HepG2 (cell line): ENCODE measurements at regions not wholly inside any gene's neighbourhood (a gene's known extent, or its start where the extent isn't known, plus 50 kb on each side); places are given as distances from the start of the nearest gene placed in this dataset.
A peak's percentile ranks its signal among the peaks of the same experiment; 100 is the strongest.

Experiments
- ATAC-seq: fragments of 200-7000 bp; cut with Tn5 transposase; 3 replicates; pipeline ENCODE4 v1.9.1; 2020; ENCODE audit warnings: mild to moderate bottlenecking, moderate library complexity
- BruUV-seq: library from RNA; stranded (reverse); fragments of 400-500 nt; replicated peaks from 2 replicates; lab custom pipeline; 2021; lab: Mats Ljungman, UMichigan
- CTCF ChIA-PET: fragments of 300-600 bp; formaldehyde crosslinking; extraction: SDS; loops from one replicate; lab custom pipeline; 2021; ENCODE audit warnings: low total read pairs, inconsistent platforms, low intra/inter-chr PET ratio; lab: Yijun Ruan, JAX
- POLR2A ChIA-PET: fragments of 350-600 bp; sonication (Branson Sonifier 250); formaldehyde crosslinking; loops from one replicate; lab custom pipeline; 2020; ENCODE audit warnings: antibody characterized with exemption, inconsistent platforms; lab: Yijun Ruan, JAX
- DNase-seq: peaks from one replicate; pipeline ENCODE4 v3.0.0-alpha.2; 2015; ENCODE audit warnings: low spot score
- FAIRE-seq: peaks from 3 replicates; lab custom pipeline; 2011; peaks lifted over from hg19 to GRCh38; lab: Jason Lieb, UNC
- H2AFZ ChIP-seq: one replicate; pipeline ENCODE4 v1.6.1; 2011; ENCODE audit warnings: low read length, inconsistent platforms
- H3K27ac ChIP-seq: fragments of 300-600 bp; 3 replicates; pipeline ENCODE4 v1.8.0; 2011; ENCODE audit warnings: mixed run types, mild to moderate bottlenecking, mixed read lengths, low read length, inconsistent platforms; ENCODE audit not compliant: insufficient read depth; ENCODE audit errors: extremely low read length
- H3K27me3 ChIP-seq, 2 experiments: fragments of 200-600 bp in 1 of 2; 2 replicates in 1 of 2; 3 replicates in 1 of 2; pipeline versions ENCODE4 v1.6.0 to v1.8.0; 2011; ENCODE audit warnings: low read length in 2 of 2, mild to moderate bottlenecking in 2 of 2, moderate library complexity in 2 of 2, inconsistent platforms in 1 of 2; ENCODE audit not compliant: insufficient read depth in 2 of 2, control insufficient read depth in 1 of 2
- H3K36me3 ChIP-seq, 2 experiments: fragments of 200-600 bp in 1 of 2; replicated peaks in 1 of 2; 2 replicates in 1 of 2; 3 replicates in 1 of 2; pipeline versions ENCODE4 v1.5.1 to v1.8.0; 2011; ENCODE audit warnings: low read length in 2 of 2, inconsistent platforms in 1 of 2; ENCODE audit not compliant: insufficient read depth in 2 of 2, control insufficient read depth in 1 of 2
- H3K4me1 ChIP-seq: 2 replicates; pipeline ENCODE4 v1.5.1; 2012; ENCODE audit warnings: low read length, inconsistent platforms; ENCODE audit not compliant: insufficient read depth
- H3K4me2 ChIP-seq: 2 replicates; pipeline ENCODE4 v1.6.0; 2011; ENCODE audit warnings: low read depth, low read length, inconsistent platforms
- H3K4me3 ChIP-seq, 3 experiments: fragments of 200-600 bp in 1 of 3; sonication (generic), shearing (Covaris generic) in 1 of 3; replicated peaks in 1 of 3; 2 replicates each; pipeline ENCODE4 v1.5.1; 2011 to 2016; ENCODE audit warnings: low read length in 3 of 3, inconsistent platforms in 2 of 3, low read depth in 2 of 3, mild to moderate bottlenecking in 2 of 3, control low read depth in 1 of 3, mixed read lengths in 1 of 3; ENCODE audit not compliant: insufficient read depth in 1 of 3
- H3K79me2 ChIP-seq: one replicate; pipeline ENCODE4 v1.6.1; 2011; ENCODE audit warnings: low read length, inconsistent platforms; ENCODE audit not compliant: insufficient read depth
- H3K9ac ChIP-seq: 2 replicates; pipeline ENCODE4 v1.6.0; 2011; ENCODE audit warnings: mild to moderate bottlenecking, low read depth, low read length, inconsistent platforms; ENCODE audit not compliant: insufficient read depth
- H3K9me3 ChIP-seq: 2 replicates; pipeline ENCODE4 v1.5.1; 2012; ENCODE audit warnings: mild to moderate bottlenecking, low read length
- H4K20me1 ChIP-seq: 2 replicates; pipeline ENCODE4 v1.6.0; 2011; ENCODE audit warnings: inconsistent platforms, mild to moderate bottlenecking, low read length, moderate library complexity; ENCODE audit not compliant: insufficient read depth
- HOXA3 ChIP-seq: sonication (generic); formaldehyde crosslinking; IDR thresholded peaks from 2 replicates; pipeline ENCODE4 v1.5.0; 2020; ENCODE audit warnings: missing genetic modification reagents
- MAFF ChIP-seq: IDR thresholded peaks from 2 replicates; pipeline ENCODE4 v1.6.1; 2011; ENCODE audit warnings: low read depth, low read length, improper control_type of control experiment
- MAFK ChIP-seq, 2 experiments: IDR thresholded peaks in 1 of 2; conservative IDR thresholded peaks in 1 of 2; 2 replicates each; pipeline ENCODE4 v1.6.1; 2011; ENCODE audit warnings: improper control_type of control experiment in 2 of 2, low read length in 2 of 2
- STAG1 ChIP-seq: sonication (generic); formaldehyde crosslinking; IDR thresholded peaks from 2 replicates; pipeline ENCODE4 v1.4.0; 2020; ENCODE audit warnings: missing genetic modification reagents
- ZNF562 ChIP-seq: sonication (generic); formaldehyde crosslinking; IDR thresholded peaks from 2 replicates; pipeline ENCODE4 v1.8.0; 2022; ENCODE audit warnings: missing genetic modification reagents, borderline replicate concordance
- in situ Hi-C: cut with HindIII; loops from 2 replicates; pipeline ENCODE4 v1.10.0; 2017; ENCODE audit warnings: low pct_unique_long_range_greater_than_20kb; ENCODE audit not compliant: extremely low pct_ligation_motif_present
- intact Hi-C: fragments of 100-400 bp; cut with micrococcal nuclease; formaldehyde crosslinking; loops from one replicate; pipeline ENCODE4 v1.10.0; 2022; ENCODE audit not compliant: unreplicated experiment
- TF ChIP-seq, protein P1 (sequence below), 2 experiments: fragments of 450-650 bp in 1 of 2; sonication (generic) in 1 of 2; formaldehyde crosslinking in 1 of 2; IDR thresholded peaks; 2 replicates each; pipeline versions ENCODE4 v1.6.1 to v1.8.0; 2016 to 2022; ENCODE audit warnings: antibody characterized with exemption in 1 of 2, mild to moderate bottlenecking in 1 of 2, missing genetic modification reagents in 1 of 2
- TF ChIP-seq, protein P2 (sequence below): IDR thresholded peaks from 2 replicates; pipeline ENCODE4 v1.6.1; 2018; ENCODE audit warnings: missing genetic modification reagents

DNA sequence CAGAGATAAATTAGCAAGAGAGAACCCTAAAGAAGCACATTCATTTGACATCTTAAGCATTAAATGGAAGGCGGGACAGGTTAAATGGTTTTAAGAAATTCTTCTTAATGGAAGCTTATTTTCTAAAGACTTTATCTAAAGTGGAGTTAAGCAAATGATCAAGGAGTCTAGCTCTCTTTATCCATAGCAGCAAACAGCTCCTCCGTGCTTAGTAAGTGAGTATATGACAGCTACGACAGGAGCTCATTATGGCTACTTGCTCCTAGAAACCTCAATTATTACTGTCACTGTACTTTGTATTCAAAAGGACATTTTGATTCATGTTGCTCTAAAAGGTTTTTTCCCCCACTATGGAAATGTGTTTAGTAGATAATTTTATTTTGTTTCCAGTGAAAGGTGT lies 444.9 kb downstream of the TMX3 start (continued):
- TF ChIP-seq, protein P1, sequence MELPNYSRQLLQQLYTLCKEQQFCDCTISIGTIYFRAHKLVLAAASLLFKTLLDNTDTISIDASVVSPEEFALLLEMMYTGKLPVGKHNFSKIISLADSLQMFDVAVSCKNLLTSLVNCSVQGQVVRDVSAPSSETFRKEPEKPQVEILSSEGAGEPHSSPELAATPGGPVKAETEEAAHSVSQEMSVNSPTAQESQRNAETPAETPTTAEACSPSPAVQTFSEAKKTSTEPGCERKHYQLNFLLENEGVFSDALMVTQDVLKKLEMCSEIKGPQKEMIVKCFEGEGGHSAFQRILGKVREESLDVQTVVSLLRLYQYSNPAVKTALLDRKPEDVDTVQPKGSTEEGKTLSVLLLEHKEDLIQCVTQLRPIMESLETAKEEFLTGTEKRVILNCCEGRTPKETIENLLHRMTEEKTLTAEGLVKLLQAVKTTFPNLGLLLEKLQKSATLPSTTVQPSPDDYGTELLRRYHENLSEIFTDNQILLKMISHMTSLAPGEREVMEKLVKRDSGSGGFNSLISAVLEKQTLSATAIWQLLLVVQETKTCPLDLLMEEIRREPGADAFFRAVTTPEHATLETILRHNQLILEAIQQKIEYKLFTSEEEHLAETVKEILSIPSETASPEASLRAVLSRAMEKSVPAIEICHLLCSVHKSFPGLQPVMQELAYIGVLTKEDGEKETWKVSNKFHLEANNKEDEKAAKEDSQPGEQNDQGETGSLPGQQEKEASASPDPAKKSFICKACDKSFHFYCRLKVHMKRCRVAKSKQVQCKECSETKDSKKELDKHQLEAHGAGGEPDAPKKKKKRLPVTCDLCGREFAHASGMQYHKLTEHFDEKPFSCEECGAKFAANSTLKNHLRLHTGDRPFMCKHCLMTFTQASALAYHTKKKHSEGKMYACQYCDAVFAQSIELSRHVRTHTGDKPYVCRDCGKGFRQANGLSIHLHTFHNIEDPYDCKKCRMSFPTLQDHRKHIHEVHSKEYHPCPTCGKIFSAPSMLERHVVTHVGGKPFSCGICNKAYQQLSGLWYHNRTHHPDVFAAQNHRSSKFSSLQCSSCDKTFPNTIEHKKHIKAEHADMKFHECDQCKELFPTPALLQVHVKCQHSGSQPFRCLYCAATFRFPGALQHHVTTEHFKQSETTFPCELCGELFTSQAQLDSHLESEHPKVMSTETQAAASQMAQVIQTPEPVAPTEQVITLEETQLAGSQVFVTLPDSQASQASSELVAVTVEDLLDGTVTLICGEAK (IDR thresholded peaks at IDR 0.05), result no peak
- TF ChIP-seq, protein P1 (CRISPR knock-in tag; IDR thresholded peaks at IDR 0.05), result no peak
- TF ChIP-seq ZNF562 (CRISPR knock-in tag) (no peak), STAG1 (CRISPR knock-in tag) (no peak), HOXA3 (no peak)

DNA sequence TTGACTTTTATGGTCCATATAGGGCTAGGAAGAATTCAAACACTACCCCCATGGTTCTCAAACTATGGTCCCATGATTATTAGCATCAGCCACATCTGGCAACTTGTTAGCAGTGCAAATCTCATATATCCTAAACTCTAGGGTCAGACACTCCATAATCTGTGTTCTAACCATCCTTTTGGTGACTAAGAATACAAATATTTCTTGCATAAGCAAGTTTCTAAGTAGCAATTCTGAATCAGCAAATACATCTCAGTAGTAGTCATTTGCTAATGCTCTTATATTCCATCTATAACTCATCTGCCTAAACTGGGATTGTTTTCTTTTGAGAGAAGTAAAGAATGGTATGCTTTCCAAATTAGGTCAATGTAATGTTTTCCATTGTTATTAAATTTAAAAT lies 447.3 kb downstream of the TMX3 start:
- Histone ChIP-seq H3K4me3 (no peak overlapping the region), H3K9me3 (no peaks in the 10 kb centered on the region), H3K4me1 (no peaks in the 10 kb centered on the region), H4K20me1 (no peaks in the 10 kb centered on the region), H3K9ac (no peak overlapping the region), H3K27me3 (no peaks in the 10 kb centered on the region), H3K27ac (no peak overlapping the region), H3K4me2 (no peak overlapping the region), H3K79me2 (no peaks in the 10 kb centered on the region), H3K36me3 (no peaks in the 10 kb centered on the region), H2AFZ (no peak overlapping the region)
- FAIRE-seq, result no peak
- POLR2A ChIA-PET, result no interaction called here
- in situ Hi-C loops (no loop called here), intact Hi-C loops (no loop called here)
- no TSS peak for BruUV-seq
- TF ChIP-seq MAFF, result 0 out of 2 replicates have a peak, but pooled peaks have one; percentile 6
- TF ChIP-seq MAFK (conservative IDR thresholded peaks at IDR 0.05 in 1 of 2, IDR thresholded peaks at IDR 0.05 in 1 of 2; ENCODE audit: low read length in 2 of 2), result 0 out of 4 replicates have a peak, but pooled peaks of 1 of the 2 experiments have one; percentile 8
- TF ChIP-seq, protein P2, sequence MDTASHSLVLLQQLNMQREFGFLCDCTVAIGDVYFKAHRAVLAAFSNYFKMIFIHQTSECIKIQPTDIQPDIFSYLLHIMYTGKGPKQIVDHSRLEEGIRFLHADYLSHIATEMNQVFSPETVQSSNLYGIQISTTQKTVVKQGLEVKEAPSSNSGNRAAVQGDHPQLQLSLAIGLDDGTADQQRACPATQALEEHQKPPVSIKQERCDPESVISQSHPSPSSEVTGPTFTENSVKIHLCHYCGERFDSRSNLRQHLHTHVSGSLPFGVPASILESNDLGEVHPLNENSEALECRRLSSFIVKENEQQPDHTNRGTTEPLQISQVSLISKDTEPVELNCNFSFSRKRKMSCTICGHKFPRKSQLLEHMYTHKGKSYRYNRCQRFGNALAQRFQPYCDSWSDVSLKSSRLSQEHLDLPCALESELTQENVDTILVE, result no peak
- DNase-seq, result no peak
- CTCF ChIA-PET, result no interaction called here
- ATAC-seq, result no peak
